K562 (cell line): ENCODE measurements at regions not wholly inside any gene's neighbourhood (a gene's known extent, or its start where the extent isn't known, plus 50 kb on each side); places are given as distances from the start of the nearest gene placed in this dataset.

Source experiments
- ATAC-seq: fragments of 200-7000 bp; cut with Tn5 transposase; 3 replicates; pipeline ENCODE4 v1.9.1; 2020; ENCODE audit warnings: moderate library complexity
- BruUV-seq: library from RNA; stranded (reverse); fragments of 400-500 nt; replicated peaks from 2 replicates; lab custom pipeline; 2021; lab: Mats Ljungman, UMichigan
- CTCF ChIA-PET: fragments of 300-600 bp; formaldehyde crosslinking; extraction: SDS; loops from one replicate; lab custom pipeline; 2021; ENCODE audit warnings: low intra/inter-chr PET ratio; lab: Yijun Ruan, JAX
- POLR2A ChIA-PET: fragments of 300-600, 350-650 bp; sonication (Branson Sonifier 250); formaldehyde crosslinking; extraction: SDS; loops from one replicate; lab custom pipeline; 2021; ENCODE audit warnings: antibody characterized with exemption, inconsistent platforms; lab: Yijun Ruan, JAX
- DNase-seq, 4 experiments: peaks; one replicate each; pipeline versions ENCODE4 v3.0.0 to v3.0.0-alpha.2; 2011 to 2018; ENCODE audit warnings: low spot score in 3 of 4, mixed read lengths in 3 of 4; ENCODE audit errors: extremely low read depth in 1 of 4
- FAIRE-seq: peaks from 2 replicates; lab custom pipeline; 2011; peaks lifted over from hg19 to GRCh38; lab: Jason Lieb, UNC
- H2AFZ ChIP-seq: 2 replicates; pipeline ENCODE4 v1.6.0; 2011; ENCODE audit warnings: low read depth, low read length, control low read depth, inconsistent platforms
- H3K27ac ChIP-seq: fragments of 200-600 bp; 3 replicates; pipeline ENCODE4 v1.8.0; 2011; ENCODE audit warnings: low read depth, mild to moderate bottlenecking, control low read depth, inconsistent platforms, low read length, moderate library complexity, mixed read lengths; ENCODE audit errors: extremely low read depth
- H3K27me3 ChIP-seq, 2 experiments: fragments of 300-600 bp in 1 of 2; 2 replicates in 1 of 2; 3 replicates in 1 of 2; pipeline versions ENCODE4 v1.6.0 to v1.8.0; 2011; ENCODE audit warnings: inconsistent platforms in 2 of 2, low read length in 2 of 2, mild to moderate bottlenecking in 1 of 2, mixed read lengths in 1 of 2, moderate library complexity in 1 of 2; ENCODE audit not compliant: control insufficient read depth in 2 of 2, insufficient read depth in 2 of 2
- H3K36me3 ChIP-seq: fragments of 300-600 bp; 3 replicates; pipeline ENCODE4 v1.8.0; 2011; ENCODE audit warnings: mild to moderate bottlenecking, low read length, inconsistent platforms; ENCODE audit not compliant: control insufficient read depth, insufficient read depth
- H3K4me1 ChIP-seq, 2 experiments: fragments of 200-600 bp in 1 of 2; replicated peaks in 1 of 2; 2 replicates in 1 of 2; 3 replicates in 1 of 2; pipeline versions ENCODE4 v1.5.1 to v1.8.0; 2011; ENCODE audit warnings: inconsistent platforms in 2 of 2, low read length in 2 of 2, mild to moderate bottlenecking in 1 of 2, mixed read lengths in 1 of 2, moderate library complexity in 1 of 2; ENCODE audit not compliant: control insufficient read depth in 2 of 2, insufficient read depth in 2 of 2
- H3K4me2 ChIP-seq: 2 replicates; pipeline ENCODE4 v1.6.1; 2011; ENCODE audit warnings: low read length, control low read depth, inconsistent platforms, mixed read lengths; ENCODE audit not compliant: insufficient read depth
- H3K4me3 ChIP-seq: fragments of 200-600 bp; sonication (generic), shearing (Covaris generic); 2 replicates; pipeline ENCODE4 v1.5.1; 2016; ENCODE audit warnings: control low read depth, inconsistent platforms
- H3K79me2 ChIP-seq: fragments of 200-600 bp; 3 replicates; pipeline ENCODE4 v1.8.0; 2011; ENCODE audit warnings: low read length, inconsistent platforms; ENCODE audit not compliant: control insufficient read depth, insufficient read depth
- H3K9ac ChIP-seq, 2 experiments: 2 replicates each; pipeline versions ENCODE4 v1.6.0 to v1.6.1; 2011; ENCODE audit warnings: low read depth in 2 of 2, low read length in 2 of 2, control low read depth in 1 of 2, inconsistent platforms in 1 of 2, mild to moderate bottlenecking in 1 of 2, mixed read lengths in 1 of 2; ENCODE audit not compliant: insufficient read depth in 1 of 2
- H3K9me1 ChIP-seq: one replicate; pipeline ENCODE4 v1.6.0; 2011; ENCODE audit warnings: inconsistent platforms, mild to moderate bottlenecking, low read length, moderate library complexity; ENCODE audit not compliant: control insufficient read depth, insufficient read depth
- H3K9me3 ChIP-seq: replicated peaks from 2 replicates; pipeline ENCODE4 v1.5.1; 2011; ENCODE audit warnings: low read depth, low read length, inconsistent platforms; ENCODE audit not compliant: control insufficient read depth, insufficient read depth
- H4K20me1 ChIP-seq: replicated peaks from 2 replicates; pipeline ENCODE4 v1.6.1; 2011; ENCODE audit warnings: low read length, inconsistent platforms, mixed read lengths; ENCODE audit not compliant: control insufficient read depth, insufficient read depth
- AFF1 ChIP-seq, 2 experiments: fragments of 450-650 bp; IDR thresholded peaks; 2 replicates each; pipeline ENCODE4 v1.6.1; 2018; ENCODE audit warnings: mild to moderate bottlenecking in 2 of 2, low read depth in 1 of 2; ENCODE audit not compliant: partially characterized antibody in 2 of 2
- BDP1 ChIP-seq: IDR thresholded peaks from 3 replicates; pipeline ENCODE4 v1.6.1; 2011; ENCODE audit not compliant: insufficient read length, insufficient read depth
- BRCA1 ChIP-seq, 2 experiments: fragments of 450-650 bp in 1 of 2; sonication (generic) in 1 of 2; formaldehyde crosslinking in 1 of 2; IDR thresholded peaks; 2 replicates each; pipeline versions ENCODE4 v1.5.0 to v1.6.1; 2017 to 2020; ENCODE audit warnings: mild to moderate bottlenecking in 1 of 2, missing genetic modification reagents in 1 of 2
- CBFA2T2 ChIP-seq: fragments of 450-650 bp; conservative IDR thresholded peaks from 2 replicates; pipeline ENCODE4 v1.6.1; 2017; ENCODE audit warnings: mild to moderate bottlenecking
- MECOM ChIP-seq: fragments of 250-450 bp; sonication (Bioruptor Pico); IDR thresholded peaks from 2 replicates; pipeline ENCODE4 v1.8.0; 2022; ENCODE audit warnings: inconsistent platforms
- NFYB ChIP-seq: IDR thresholded peaks from 2 replicates; pipeline ENCODE4 v1.6.1; 2011; ENCODE audit warnings: mild to moderate bottlenecking, moderate library complexity; ENCODE audit not compliant: insufficient read length; ENCODE audit errors: extremely low read depth
- PCBP1 ChIP-seq: fragments of 200-400 bp; formaldehyde crosslinking; IDR thresholded peaks from 2 replicates; pipeline ENCODE4 v1.6.1; 2018; ENCODE audit warnings: mild to moderate bottlenecking, low read depth, low read length; ENCODE audit not compliant: poor library complexity, severe bottlenecking
- PCBP2 ChIP-seq: fragments of 200-400 bp; formaldehyde crosslinking; IDR thresholded peaks from 2 replicates; pipeline ENCODE4 v1.6.1; 2018; ENCODE audit warnings: low read length, low read depth, mild to moderate bottlenecking, moderate library complexity; ENCODE audit not compliant: poor library complexity, severe bottlenecking
- POLR3G ChIP-seq: IDR thresholded peaks from 2 replicates; pipeline ENCODE4 v1.6.1; 2011; ENCODE audit not compliant: insufficient read length, insufficient replicate concordance; ENCODE audit errors: extremely low read depth
- SAFB2 ChIP-seq: fragments of 200-400 bp; formaldehyde crosslinking; IDR thresholded peaks from 2 replicates; pipeline ENCODE4 v1.6.1; 2018; ENCODE audit warnings: borderline replicate concordance, low read length, low read depth, moderate library complexity; ENCODE audit not compliant: severe bottlenecking
- SREBF1 ChIP-seq: fragments of 150-350 bp; IDR thresholded peaks from 2 replicates; pipeline ENCODE4 v1.6.1; 2014; ENCODE audit warnings: antibody characterized with exemption, low read depth, low read length, borderline replicate concordance
- SRSF3 ChIP-seq: fragments of 200-400 bp; formaldehyde crosslinking; IDR thresholded peaks from 2 replicates; pipeline ENCODE4 v1.6.1; 2016; ENCODE audit warnings: mild to moderate bottlenecking, low read length, moderate library complexity; ENCODE audit not compliant: insufficient read depth
- SUPT5H ChIP-seq: fragments of 450-650 bp; IDR thresholded peaks from 2 replicates; pipeline ENCODE4 v1.6.1; 2016
- TARDBP ChIP-seq: fragments of 450-650 bp; IDR thresholded peaks from 2 replicates; pipeline ENCODE4 v1.6.1; 2016
- WGBS: fragments of 100-300 bp; shearing (Covaris generic); methylation state at CpG from one replicate; pipeline ENCODE4 v1.1.6; 2016; ENCODE audit warnings: low coverage, mixed read lengths; ENCODE audit not compliant: insufficient coverage; ENCODE audit errors: missing lambda C conversion rate; 5-methylcytosine and 5-hydroxymethylcytosine counted together
- in situ Hi-C: fragments of 300-500 bp; cut with MboI; formaldehyde crosslinking; loops from 4 replicates; pipeline ENCODE4 v1.15.0; 2018; ENCODE audit warnings: inconsistent platforms, mixed read lengths
- intact Hi-C: fragments of 100-400 bp; cut with micrococcal nuclease; formaldehyde crosslinking; loops from 2 replicates; pipeline ENCODE4 v1.14.2; 2022

DNA sequence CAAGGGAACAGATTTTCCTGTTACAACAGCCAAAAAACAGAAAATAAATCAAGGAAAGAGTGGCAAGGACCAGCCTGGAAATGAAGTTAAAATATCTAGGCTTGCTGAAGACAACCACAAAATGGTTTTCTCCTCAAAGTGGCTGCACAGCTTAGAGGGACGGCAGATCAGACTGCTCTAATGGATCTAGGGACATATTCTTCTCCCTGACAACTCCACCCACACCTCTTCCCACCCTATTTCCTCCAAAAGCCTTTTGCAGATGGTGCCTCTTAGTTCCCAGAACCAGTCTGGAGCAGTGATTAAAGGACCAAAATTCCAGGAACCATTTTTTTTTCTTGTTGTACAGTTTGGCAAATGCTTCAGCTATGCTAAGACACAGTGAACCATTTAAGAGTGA is 220.2 kb upstream of the SIX2 start:
- Histone ChIP-seq H3K36me3 (no peaks in the 10 kb centered on the region), H3K9me1 (no peaks in the 10 kb centered on the region), H3K27ac (no peak overlapping the region), H2AFZ (no peak overlapping the region), H3K4me2 (no peak overlapping the region), H3K9me3 (no peaks in the 10 kb centered on the region), H3K79me2 (no peaks in the 10 kb centered on the region), H3K9ac (no peak overlapping the region), H3K27me3 (peaks cover 0 to 4% of the 10 kb centered on the region in 2 experiments; a peak in 1 of 5 replicates), H3K4me3 (no peak overlapping the region), H4K20me1 (no peaks in the 10 kb centered on the region), H3K4me1 (no peaks in the 10 kb centered on the region)
- FAIRE-seq = no peak
- ATAC-seq = no peak
- ChIA-PET POLR2A (no interaction called here), CTCF (no interaction called here)
- DNase-seq = no peak
- in situ Hi-C loops (no loop called here), intact Hi-C loops (no loop called here)
- TF ChIP-seq SAFB2 (no peak), CBFA2T2 (no peak), PCBP1 (no peak)
- 18% methylated on average over 1 of the region's 1 CpG for WGBS
- no TSS peak for BruUV-seq

GRCh38 chr2:45227347-45227746 is 218.1 kb upstream of the SIX2 start:
- CTCF ChIA-PET = no interaction called here
- no peak for FAIRE-seq
- in situ Hi-C loops = no loop called here
- no peak for TF ChIP-seq MECOM (CRISPR knock-in tag)
- TF ChIP-seq SREBF1 = no peak
- no peak for TF ChIP-seq BRCA1 (IDR thresholded peaks at IDR 0.05)
- no peak for TF ChIP-seq BRCA1 (CRISPR knock-in tag; IDR thresholded peaks at IDR 0.05)
- no peak for TF ChIP-seq POLR3G
- TF ChIP-seq SUPT5H = no peak
- TF ChIP-seq TARDBP = no peak
- no peak for TF ChIP-seq BDP1
- no peak for TF ChIP-seq NFYB
- no peak for TF ChIP-seq SRSF3
- TF ChIP-seq AFF1 (IDR thresholded peaks at IDR 0.05; ENCODE audit: low read depth in 1 of 2, partially characterized antibody in 2 of 2) = no peak
- TF ChIP-seq PCBP2 = no peak

More at GRCh38 chr2:45227347-45227746, 218.1 kb upstream of the SIX2 start:
- Histone ChIP-seq H3K9me1 (no peaks in the 10 kb centered on the region), H3K27me3 (peaks cover 5 to 18% of the 10 kb centered on the region in 2 experiments; a peak in 3 of 5 replicates), H3K4me1 (no peaks in the 10 kb centered on the region), H3K4me3 (no peak overlapping the region), H2AFZ (no peak overlapping the region), H4K20me1 (no peaks in the 10 kb centered on the region), H3K9me3 (no peaks in the 10 kb centered on the region), H3K4me2 (no peak overlapping the region), H3K79me2 (no peaks in the 10 kb centered on the region), H3K9ac (no peak overlapping the region), H3K36me3 (no peaks in the 10 kb centered on the region), H3K27ac (no peak overlapping the region)
- 3% methylated on average over 3 of the region's 3 CpGs for WGBS
- no TSS peak for BruUV-seq
- POLR2A ChIA-PET = interaction anchor here (0.7 kb wide), 1 partner anchor 82 kb away, joined by 3 read pairs; no protein-coding TSS in a partner anchor
- intact Hi-C loops = no loop called here
- DNase-seq = no peak
- no peak for ATAC-seq
